ENCODE measurements at regions not wholly inside any gene's neighbourhood (a gene's known extent, or its start where the extent isn't known, plus 50 kb on each side); places are given as distances from the start of the nearest gene placed in this dataset.

- TF ChIP-seq, protein P1, sequence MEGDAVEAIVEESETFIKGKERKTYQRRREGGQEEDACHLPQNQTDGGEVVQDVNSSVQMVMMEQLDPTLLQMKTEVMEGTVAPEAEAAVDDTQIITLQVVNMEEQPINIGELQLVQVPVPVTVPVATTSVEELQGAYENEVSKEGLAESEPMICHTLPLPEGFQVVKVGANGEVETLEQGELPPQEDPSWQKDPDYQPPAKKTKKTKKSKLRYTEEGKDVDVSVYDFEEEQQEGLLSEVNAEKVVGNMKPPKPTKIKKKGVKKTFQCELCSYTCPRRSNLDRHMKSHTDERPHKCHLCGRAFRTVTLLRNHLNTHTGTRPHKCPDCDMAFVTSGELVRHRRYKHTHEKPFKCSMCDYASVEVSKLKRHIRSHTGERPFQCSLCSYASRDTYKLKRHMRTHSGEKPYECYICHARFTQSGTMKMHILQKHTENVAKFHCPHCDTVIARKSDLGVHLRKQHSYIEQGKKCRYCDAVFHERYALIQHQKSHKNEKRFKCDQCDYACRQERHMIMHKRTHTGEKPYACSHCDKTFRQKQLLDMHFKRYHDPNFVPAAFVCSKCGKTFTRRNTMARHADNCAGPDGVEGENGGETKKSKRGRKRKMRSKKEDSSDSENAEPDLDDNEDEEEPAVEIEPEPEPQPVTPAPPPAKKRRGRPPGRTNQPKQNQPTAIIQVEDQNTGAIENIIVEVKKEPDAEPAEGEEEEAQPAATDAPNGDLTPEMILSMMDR (IDR thresholded peaks at IDR 0.05) = no peak
- no peak for TF ChIP-seq POLR2AphosphoS5 (IDR thresholded peaks at IDR 0.05)
These were observed 278.8 kb upstream of the CELF4 start for GRCh38 chr18:37844209-37844970.

All from sigmoid colon (tissue), 4 donors.